ENCODE measurements at regions not wholly inside any gene's neighbourhood (a gene's known extent, or its start where the extent isn't known, plus 50 kb on each side); places are given as distances from the start of the nearest gene placed in this dataset.

- H3K4me2 ChIP-seq (ENCODE audit: insufficient read depth, low read length), result no peak overlapping the region
- H3K27me3 ChIP-seq (ENCODE audit: control insufficient read depth in 2 of 2, insufficient read depth in 2 of 2, low read length in 2 of 2), result no peaks in the 10 kb centered on the region
- in situ Hi-C loops (cut with MboI) (no loop called here), intact Hi-C loops (cut with micrococcal nuclease) (no loop called here)
- ChIA-PET POLR2A (no interaction called here), CTCF (ENCODE audit: low intra/inter-chr PET ratio) (no interaction called here)
- H3K79me2 ChIP-seq (ENCODE audit: control insufficient read depth, insufficient read depth, low read length), result no peaks in the 10 kb centered on the region
- 48% methylated on average over 3 of the region's 3 CpGs for WGBS (ENCODE audit: insufficient coverage, low coverage, missing lambda C conversion rate)
- no peaks in the 10 kb centered on the region for H4K20me1 ChIP-seq (replicated peaks; ENCODE audit: control insufficient read depth, insufficient read depth, low read length)
- TF ChIP-seq NFIC (IDR thresholded peaks at IDR 0.05) (no peak), CEBPB (tag; IDR thresholded peaks at IDR 0.05) (peak; percentile 60)
- DNase-seq (ENCODE audit: extremely low read depth in 1 of 4, low spot score in 3 of 4), result no peak
- H3K36me3 ChIP-seq (ENCODE audit: control insufficient read depth, insufficient read depth, low read length), result no peaks in the 10 kb centered on the region
- no peak overlapping the region for H3K4me3 ChIP-seq
- H3K27ac ChIP-seq (ENCODE audit: extremely low read depth, low read depth, low read length), result no peak overlapping the region
- no peaks in the 10 kb centered on the region for H3K9me1 ChIP-seq (ENCODE audit: control insufficient read depth, insufficient read depth, low read length)
- ATAC-seq, result no peak
- FAIRE-seq, result no peak
- 0 out of 5 replicates have a peak, but pooled peaks cover 0 to 3% of the 10 kb centered on the region in 2 experiments for H3K4me1 ChIP-seq (replicated peaks in 1 of 2; ENCODE audit: control insufficient read depth in 2 of 2, insufficient read depth in 2 of 2, low read length in 2 of 2)
- no peak overlapping the region for H2AFZ ChIP-seq (ENCODE audit: low read depth, low read length)
- no peak overlapping the region for H3K9ac ChIP-seq (ENCODE audit: insufficient read depth in 1 of 2, low read depth in 2 of 2, low read length in 2 of 2)
- no TSS peak for BruUV-seq (replicated peaks)
- no peaks in the 10 kb centered on the region; the same call in 1 of the 2 replicates for H3K9me3 ChIP-seq (replicated peaks; ENCODE audit: control insufficient read depth, insufficient read depth, low read depth, low read length)
Measured at GRCh38 chr15:36472672-36473071, 106.8 kb upstream of the CDIN1 start.

- WGBS (ENCODE audit: insufficient coverage, low coverage, missing lambda C conversion rate), result 26% methylated on average over 2 of the region's 2 CpGs
- intact Hi-C loops (cut with micrococcal nuclease) (no loop called here), in situ Hi-C loops (cut with MboI) (no loop called here)
- Histone ChIP-seq H3K4me3 (no peak overlapping the region), H3K9ac (ENCODE audit: insufficient read depth in 1 of 2, low read depth in 2 of 2, low read length in 2 of 2) (no peak overlapping the region), H3K27me3 (ENCODE audit: control insufficient read depth in 2 of 2, insufficient read depth in 2 of 2, low read length in 2 of 2) (no peaks in the 10 kb centered on the region), H3K36me3 (ENCODE audit: control insufficient read depth, insufficient read depth, low read length) (no peaks in the 10 kb centered on the region), H3K9me3 (replicated peaks; ENCODE audit: control insufficient read depth, insufficient read depth, low read depth, low read length) (no peaks in the 10 kb centered on the region; the same call in 1 of the 2 replicates), H3K79me2 (ENCODE audit: control insufficient read depth, insufficient read depth, low read length) (no peaks in the 10 kb centered on the region), H2AFZ (ENCODE audit: low read depth, low read length) (no peak overlapping the region), H4K20me1 (replicated peaks; ENCODE audit: control insufficient read depth, insufficient read depth, low read length) (no peaks in the 10 kb centered on the region), H3K4me1 (replicated peaks in 1 of 2; ENCODE audit: control insufficient read depth in 2 of 2, insufficient read depth in 2 of 2, low read length in 2 of 2) (0 out of 5 replicates have a peak, but pooled peaks cover 0 to 3% of the 10 kb centered on the region in 2 experiments), H3K27ac (ENCODE audit: extremely low read depth, low read depth, low read length) (no peak overlapping the region), H3K4me2 (ENCODE audit: insufficient read depth, low read length) (no peak overlapping the region), H3K9me1 (ENCODE audit: control insufficient read depth, insufficient read depth, low read length) (no peaks in the 10 kb centered on the region)
- no TSS peak for BruUV-seq (replicated peaks)
- ChIA-PET POLR2A (interaction anchor here (0.5 to 0.8 kb wide), 3 partner anchors 9 to 127 kb away, joined by 3 read pairs; no protein-coding TSS in a partner anchor), CTCF (ENCODE audit: low intra/inter-chr PET ratio) (no interaction called here)
- ATAC-seq (no peak), DNase-seq (ENCODE audit: extremely low read depth in 1 of 4, low spot score in 3 of 4) (no peak), FAIRE-seq (no peak)
- TF ChIP-seq CREM (IDR thresholded peaks at IDR 0.05; ENCODE audit: low read depth), result no peak
- no peak for TF ChIP-seq ZNF282 (CRISPR knock-in tag; IDR thresholded peaks at IDR 0.05)
- TF ChIP-seq SMAD3 (CRISPR knock-in tag; conservative IDR thresholded peaks at IDR 0.05), result no peak
- TF ChIP-seq TSHZ1 (CRISPR knock-in tag; IDR thresholded peaks at IDR 0.05), result no peak
- TF ChIP-seq BDP1 (IDR thresholded peaks at IDR 0.05; ENCODE audit: insufficient read depth, insufficient read length), result no peak
- TF ChIP-seq ZNF699 (CRISPR knock-in tag; IDR thresholded peaks at IDR 0.05; ENCODE audit: insufficient replicate concordance), result no peak
- TF ChIP-seq ZNF668 (CRISPR knock-in tag; IDR thresholded peaks at IDR 0.05), result no peak
- TF ChIP-seq HNRNPK (IDR thresholded peaks at IDR 0.05; ENCODE audit: low read depth, low read length, poor library complexity, severe bottlenecking), result no peak
- no peak for TF ChIP-seq HNRNPH1 (optimal IDR thresholded peaks at IDR 0.05; ENCODE audit: low read depth, low read length)
- no peak for TF ChIP-seq ZNF444 (CRISPR knock-in tag; IDR thresholded peaks at IDR 0.05)
- TF ChIP-seq TBP (optimal IDR thresholded peaks at IDR 0.05; ENCODE audit: low read depth, low read length), result no peak
- no peak for TF ChIP-seq FOXM1 (IDR thresholded peaks at IDR 0.05; ENCODE audit: low read depth)
- no peak for TF ChIP-seq FOXM1 (CRISPR knock-in tag; IDR thresholded peaks at IDR 0.05; ENCODE audit: low read depth)
- TF ChIP-seq XRCC3 (IDR thresholded peaks at IDR 0.05), result no peak
- TF ChIP-seq ZC3H8 (IDR thresholded peaks at IDR 0.05), result no peak
Measured at GRCh38 chr15:36478561-36478960, 100.9 kb upstream of the CDIN1 start.
